KG1 (cell line): ENCODE measurements at regions not wholly inside any gene's neighbourhood (a gene's known extent, or its start where the extent isn't known, plus 50 kb on each side); places are given as distances from the start of the nearest gene placed in this dataset.
"Not testable (repeated sequence)": the region's sequence is repeated elsewhere in the genome, so short reads cannot be mapped to it uniquely, and the experiment has no call there.

Source experiments
- DNase-seq: peaks from one replicate; lab custom pipeline; 2025; lab: John Stamatoyannopoulos, UW

- not testable (repeated sequence) for DNase-seq
Measured at GRCh38 chr15:85196697-85197096, 183.7 kb upstream of the AKAP13 start.

- not testable (repeated sequence) for DNase-seq
Measured at GRCh38 chr15:85197582-85197981, 182.8 kb upstream of the AKAP13 start.

DNA sequence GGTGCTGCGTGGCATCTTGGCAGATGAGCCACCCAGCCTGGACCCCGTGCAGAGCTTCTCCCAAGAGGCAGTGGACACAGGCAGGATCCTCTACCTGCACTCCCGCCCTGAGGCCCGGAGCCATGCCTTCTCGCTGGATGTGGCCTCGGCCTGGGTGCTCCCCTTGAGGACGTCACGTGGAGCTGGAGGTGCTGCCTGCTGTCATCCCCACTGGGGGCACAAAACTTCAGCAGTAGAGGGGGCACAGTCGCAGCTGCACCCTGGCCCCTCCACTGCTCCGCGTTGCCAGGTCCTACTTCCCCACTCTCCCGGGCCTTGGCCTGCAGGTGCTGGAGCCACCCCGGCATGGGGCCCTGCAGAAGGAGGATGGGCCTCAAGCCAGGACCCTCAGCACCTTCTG, 182.0 kb upstream of the AKAP13 start:
- not testable (repeated sequence) for DNase-seq

DNA sequence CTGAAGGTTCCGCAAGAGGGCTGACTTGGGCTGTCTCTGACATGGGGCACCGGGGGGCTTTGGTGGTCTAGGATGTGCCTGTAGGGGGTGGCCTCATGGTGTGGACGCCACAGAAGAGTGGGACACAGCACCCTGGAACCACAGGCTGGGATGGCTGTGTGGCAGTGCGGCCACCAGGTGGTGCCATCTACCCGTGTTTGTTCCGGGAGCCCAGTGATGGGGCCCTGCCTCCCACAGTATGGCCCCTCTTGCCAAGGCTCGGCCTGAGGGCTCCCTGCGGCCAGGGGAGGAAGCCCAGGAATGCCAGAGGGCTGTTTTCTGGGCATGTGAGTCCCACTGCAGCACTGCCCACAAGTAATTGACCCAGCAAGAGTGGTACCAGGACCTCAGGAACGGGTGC, 180.2 kb upstream of the AKAP13 start:
- DNase-seq, result not testable (repeated sequence)

GRCh38 chr15:85201118-85201793, 179.1 kb upstream of the AKAP13 start:
- DNase-seq, result not testable (repeated sequence)

DNA sequence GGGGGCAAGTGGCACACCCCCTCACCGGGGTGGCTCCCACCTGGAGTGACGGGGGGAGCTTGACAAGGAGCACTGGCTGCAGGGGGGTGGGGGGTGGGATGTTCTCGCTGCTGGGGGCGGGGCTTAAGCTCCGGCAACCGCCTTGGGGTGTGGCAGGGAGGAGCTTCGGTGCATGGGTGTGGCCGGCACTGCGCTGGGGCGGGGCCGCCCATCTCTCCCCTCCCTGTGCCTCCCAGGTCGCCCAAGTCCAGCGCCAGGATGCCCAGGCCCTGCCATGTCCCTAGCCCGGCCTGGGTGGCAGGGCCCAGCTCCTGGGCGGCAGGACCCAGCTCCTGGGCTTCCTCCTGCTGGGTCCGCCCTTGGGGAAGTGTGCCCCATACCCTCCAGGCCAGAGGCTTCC, 175.9 kb upstream of the AKAP13 start:
- DNase-seq, result not testable (repeated sequence)

DNA sequence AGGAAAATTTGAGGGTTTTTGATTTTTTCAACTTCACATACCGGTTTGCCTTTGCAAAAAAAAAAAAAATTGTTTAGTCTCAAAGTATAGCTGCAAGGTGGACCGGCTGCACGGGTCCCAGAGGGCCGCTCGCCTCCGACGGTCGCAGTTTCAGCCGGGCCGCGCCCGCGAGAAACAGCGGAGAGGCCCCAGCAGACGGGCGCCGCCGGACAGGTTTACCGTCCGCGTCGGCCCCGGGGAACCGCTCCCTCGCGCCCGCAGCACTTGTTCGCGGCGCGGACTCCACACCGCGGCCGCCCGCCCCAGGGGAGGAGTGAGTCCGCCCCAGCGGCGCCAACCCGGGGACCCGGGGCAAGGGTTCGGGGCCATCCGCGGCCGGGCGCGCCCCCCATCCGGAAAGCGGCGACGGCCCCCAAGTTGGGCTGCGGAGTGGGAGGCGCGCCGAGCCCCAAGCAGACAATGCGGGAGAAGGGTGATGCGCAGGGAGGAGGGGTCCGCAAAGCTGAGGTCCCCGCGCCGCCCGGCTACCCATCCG, 146.5 kb upstream of the AKAP13 start:
- DNase-seq, result not testable (repeated sequence)

DNA sequence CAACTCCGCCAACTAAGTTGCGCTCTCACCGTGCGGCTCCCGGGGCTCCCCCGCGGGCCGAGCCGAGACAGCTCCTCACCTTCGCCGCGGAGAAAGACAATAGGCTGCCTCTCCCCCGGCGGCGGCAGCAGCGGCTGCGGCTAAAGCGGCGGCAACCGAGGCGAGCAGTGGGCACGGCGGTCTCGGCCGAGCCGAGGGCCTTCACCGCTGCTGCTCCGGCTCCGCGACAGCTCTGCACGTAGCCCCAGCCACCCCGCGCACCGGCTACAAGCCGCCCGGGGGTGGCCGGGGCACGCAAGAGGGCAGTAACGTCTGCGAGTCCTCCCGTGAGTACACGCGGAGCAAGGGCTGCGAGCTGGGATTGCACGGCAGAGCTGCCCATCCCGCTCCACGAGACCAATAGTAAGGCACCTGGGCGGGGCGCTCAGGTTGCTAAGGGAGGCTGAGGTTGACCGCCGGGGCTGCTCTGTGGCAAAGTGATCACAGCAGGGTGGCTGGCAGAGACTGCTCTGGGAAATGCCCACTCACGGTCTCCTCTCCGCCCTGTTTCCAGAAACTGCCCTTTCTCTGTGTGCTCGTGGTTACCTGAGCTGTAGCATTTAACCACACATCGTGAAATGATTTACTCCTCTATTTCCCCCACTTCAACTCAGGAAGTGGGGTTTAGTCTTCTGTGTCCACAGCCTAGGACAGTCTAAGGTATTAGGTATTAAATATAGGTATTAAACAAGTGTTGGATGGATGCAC, 145.8 kb upstream of the AKAP13 start:
- not testable (repeated sequence) for DNase-seq

DNA sequence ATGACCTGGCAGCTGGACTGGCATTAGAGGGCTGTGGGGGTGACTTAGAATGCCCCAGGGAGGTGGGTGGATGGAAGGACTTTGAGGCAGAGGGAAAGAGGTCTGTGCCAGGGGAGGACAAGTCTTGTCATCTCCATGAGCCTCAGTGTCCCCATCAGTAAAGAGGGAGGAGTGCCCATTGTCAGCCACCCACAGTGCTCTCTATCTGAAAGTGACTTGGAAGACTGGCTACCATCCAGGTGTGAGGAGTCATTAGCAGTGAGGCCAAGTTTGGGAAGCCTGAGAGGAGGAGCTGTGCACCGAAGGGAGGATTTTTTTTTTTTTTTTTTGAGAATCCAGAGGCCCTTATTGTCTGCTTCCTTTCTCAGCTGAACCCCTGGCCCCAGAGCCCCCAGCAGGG, 136.3 kb upstream of the AKAP13 start:
- DNase-seq, result not testable (repeated sequence)

DNA sequence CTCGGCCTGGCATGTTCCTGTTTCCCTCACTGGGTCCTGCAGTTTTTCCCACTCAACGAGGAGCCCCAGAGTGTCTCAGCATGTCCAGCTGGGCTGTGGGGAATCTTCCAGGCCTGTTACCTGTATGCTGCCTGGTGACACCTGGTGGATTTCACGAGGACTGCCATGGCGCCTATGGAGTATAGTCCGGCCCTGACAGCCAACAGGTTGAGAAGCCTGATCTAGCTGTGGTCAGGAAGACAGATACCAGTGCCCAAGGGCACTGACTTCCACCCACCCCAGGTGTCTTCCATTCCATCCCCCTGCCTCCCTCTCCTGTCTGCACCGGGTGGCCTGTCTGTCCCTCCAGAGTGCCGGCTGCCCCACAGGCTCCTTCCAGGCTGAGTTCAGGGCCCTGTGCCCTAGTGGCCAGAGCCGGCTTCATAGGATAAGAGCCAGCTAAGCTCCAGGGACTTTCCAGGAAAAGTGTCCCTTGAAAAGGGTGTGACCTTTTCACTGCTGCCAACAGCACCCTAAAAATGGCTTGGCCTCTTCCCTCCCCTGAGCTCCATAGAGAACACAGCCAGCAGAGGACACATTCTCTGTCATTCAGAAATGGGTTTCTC, 129.4 kb upstream of the AKAP13 start:
- DNase-seq, result not testable (repeated sequence)

DNA sequence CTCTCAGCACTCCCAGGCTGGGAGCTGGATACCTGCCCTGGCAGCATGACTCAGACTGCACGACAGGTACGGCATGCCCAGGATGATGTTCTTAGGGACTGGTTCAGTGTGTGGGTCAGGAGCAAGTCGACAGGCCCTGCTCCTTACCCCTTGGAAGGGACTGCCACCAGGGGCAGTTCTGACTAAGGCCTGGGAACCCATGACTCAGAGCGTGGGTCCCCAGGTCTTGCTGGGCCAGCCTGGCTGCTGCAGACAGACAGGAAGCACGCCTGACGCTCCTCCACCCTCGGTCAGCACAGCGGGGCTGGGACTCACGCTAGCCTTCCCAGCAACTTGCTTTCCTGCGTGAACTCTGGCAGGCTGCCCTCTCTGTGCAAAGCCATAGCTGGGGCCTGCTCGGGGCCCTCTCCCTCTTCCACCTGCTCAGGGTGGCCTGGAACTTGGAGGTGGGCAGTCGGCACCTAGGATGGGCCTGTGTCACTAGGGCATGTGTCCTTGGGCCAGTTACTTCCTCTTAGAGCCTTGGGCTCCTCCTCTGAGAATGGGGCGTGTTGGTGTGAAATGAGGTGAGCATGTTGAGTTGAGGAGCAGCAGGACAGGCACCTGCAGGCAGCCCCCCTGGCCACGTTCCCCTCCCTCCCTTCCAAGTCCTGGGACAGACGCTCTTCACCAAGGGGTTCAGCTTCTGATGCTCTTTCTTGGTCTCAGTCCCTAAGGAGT, 127.0 kb upstream of the AKAP13 start:
- DNase-seq, result not testable (repeated sequence)

DNA sequence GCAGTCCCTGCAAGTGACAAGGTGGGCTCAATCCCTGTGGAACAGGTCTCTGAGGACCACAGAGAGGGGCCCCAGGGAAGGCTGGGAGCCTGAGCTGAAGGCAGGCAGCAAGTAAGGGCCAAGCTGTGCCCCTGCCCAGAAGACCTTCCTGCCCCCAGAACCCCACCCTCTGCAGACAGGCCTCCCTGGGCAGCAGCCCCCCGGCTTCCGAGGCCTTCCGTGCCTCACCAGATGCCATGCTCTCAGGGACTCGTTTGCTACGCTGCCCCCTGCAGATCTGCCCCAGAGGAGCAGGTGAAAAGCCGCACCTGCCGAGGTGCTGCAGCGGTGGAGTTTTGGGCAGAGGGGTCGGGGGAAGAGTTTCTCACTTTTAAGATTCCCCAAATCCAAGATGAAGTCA, 125.4 kb upstream of the AKAP13 start:
- DNase-seq, result not testable (repeated sequence)

GRCh38 chr15:85255502-85255901, 124.9 kb upstream of the AKAP13 start:
- not testable (repeated sequence) for DNase-seq

GRCh38 chr15:85256009-85256997, 124.1 kb upstream of the AKAP13 start:
- not testable (repeated sequence) for DNase-seq

GRCh38 chr15:85258062-85258445, 122.3 kb upstream of the AKAP13 start:
- DNase-seq, result not testable (repeated sequence)

DNA sequence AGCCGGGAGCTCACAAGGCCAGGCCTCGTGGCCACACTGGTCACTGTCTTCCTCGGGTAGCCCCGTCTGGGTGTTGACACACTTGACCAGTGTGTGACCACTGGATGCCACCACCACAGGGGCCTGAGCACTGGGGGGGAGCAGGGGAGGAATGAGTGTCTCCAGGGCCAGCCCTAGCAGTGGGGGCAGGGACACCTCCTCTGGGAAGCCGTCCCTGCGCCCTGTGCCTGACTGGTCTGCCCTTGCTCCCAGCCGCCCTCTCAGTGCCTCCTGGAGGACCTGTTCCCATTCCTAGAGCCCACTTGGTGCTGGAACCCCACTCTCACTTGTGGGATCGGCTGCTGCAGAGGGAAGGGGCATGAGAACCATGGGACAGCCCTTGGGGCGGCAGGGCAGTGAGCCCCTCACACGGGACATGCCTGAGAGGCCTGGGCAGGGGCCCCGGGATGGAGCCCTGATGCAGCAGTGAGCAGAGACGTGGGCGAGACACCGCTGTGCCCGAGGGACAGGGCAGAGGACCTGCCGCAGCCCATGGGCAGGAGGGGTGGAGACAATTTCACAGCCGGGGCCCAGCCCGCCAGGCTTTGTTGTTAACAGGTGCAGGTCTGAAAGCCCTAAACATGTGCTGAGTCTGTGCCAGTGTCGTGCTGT, 121.7 kb upstream of the AKAP13 start:
- not testable (repeated sequence) for DNase-seq

GRCh38 chr15:85260526-85260925, 119.9 kb upstream of the AKAP13 start:
- not testable (repeated sequence) for DNase-seq

- DNase-seq, result not testable (repeated sequence)
Measured at GRCh38 chr15:85262461-85263055, 117.8 kb upstream of the AKAP13 start.

GRCh38 chr15:85263842-85264440, 116.5 kb upstream of the AKAP13 start:
- not testable (repeated sequence) for DNase-seq
